Kidney capillary endothelial cell (primary cell): ENCODE measurements at regions not wholly inside any gene's neighbourhood (a gene's known extent, or its start where the extent isn't known, plus 50 kb on each side); places are given as distances from the start of the nearest gene placed in this dataset.

Experiments
- DNase-seq: peaks from one replicate; pipeline ENCODE4 v3.0.0-alpha.2; 2018; ENCODE audit warnings: low spot score

DNA sequence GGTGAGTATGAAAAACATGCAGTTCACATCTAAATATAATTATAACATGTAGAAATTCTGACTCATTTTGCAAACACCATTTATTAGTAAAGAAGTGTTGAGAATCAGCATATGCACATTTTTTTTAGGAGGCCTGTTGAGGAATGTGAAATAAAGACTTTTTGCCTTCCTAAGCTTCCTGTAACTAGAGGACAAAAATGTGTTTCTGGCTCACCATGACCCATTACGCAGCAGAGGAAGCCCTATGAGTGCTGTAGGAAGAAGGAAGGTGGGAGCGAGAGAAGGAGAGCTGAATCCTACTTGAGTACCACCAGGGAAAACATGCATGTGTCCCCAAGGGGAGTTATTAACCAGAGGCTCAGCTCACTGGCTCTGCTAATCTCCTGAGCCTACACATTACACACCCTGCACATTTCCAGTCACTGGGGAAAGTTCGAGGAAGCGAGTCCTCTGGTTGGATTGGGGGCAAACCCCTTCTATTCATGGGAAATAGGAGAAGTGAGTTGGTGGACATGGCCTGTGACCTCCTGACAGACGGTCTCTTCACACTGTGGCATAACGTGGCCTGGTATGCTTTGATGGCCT, 540.5 kb upstream of the JAG1 start:
- no peak for DNase-seq

DNA sequence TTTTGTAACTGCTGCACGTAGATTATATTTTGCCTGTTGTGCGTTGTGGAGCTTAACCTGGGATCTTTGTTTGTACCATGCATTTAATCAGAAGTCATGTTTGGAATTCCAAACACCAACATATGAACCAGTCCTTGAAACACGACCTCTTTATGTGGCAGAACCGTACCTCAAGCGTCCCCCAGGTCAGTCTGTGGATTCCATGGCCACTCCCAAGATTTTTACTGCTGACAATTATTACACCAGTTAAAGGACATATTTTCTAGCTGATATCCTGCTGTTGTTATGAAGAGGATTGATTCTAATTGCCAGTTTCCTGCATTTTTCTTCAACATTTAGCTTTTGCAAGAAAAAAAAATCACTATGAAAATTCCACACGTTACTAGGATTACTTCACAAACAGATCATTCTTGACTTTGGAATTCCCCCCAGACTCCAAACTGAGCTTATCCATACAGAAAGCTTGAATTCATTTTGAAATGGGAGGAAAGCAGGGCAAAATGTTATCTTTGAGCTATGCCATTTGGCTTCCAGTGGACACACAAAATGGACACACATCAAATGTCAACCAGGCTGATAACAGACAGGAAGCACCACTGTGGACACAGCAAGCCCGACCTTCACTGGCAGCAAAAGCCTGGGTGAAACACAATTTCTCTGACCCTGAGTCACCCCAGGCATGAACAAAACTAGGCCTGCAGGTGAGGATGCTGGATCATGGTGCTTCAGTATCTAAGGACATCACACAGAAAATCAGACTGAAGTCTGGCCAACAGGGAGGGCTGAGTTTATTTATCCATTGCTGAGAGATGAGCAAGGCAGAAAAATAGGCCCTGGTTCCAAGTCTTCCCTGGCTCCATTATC, 542.9 kb upstream of the JAG1 start:
- no peak for DNase-seq

DNA sequence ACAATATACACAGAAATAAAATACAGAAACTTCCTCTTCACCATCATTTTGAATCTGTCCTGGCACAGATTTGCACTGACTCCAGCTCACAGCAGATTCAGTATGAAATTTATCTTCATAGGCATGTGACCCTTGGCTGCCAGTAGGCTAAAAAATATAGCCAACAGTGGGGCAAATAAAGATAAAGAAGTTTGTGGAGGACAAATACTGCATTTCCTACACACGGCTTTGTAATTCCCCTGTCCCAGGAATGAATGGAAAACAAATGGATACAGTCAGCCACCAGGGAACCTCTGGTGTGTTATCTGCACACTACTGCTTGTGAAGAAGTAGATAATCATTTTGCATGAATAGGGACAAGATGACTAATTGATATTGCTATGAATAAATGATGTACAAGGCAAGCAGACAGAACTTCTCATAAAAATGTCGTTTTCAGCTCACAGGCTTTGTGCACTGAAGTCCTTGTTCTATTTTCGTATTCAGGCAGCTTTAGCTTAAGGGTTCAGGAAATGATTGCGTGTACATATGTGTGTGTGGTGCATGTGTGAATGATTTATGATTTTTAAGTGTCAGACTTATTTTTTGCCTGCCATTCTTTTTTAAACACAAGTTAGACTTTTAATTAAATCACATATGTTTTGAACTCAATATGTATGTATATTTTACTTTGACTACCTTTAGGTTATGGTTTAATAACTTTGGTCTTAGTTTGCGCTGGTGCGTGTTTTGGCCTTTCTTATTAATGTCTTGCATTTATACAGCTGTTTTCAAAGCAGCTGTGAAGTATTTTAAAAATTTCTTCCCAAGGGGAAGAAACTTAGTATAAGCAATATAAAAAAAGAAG, 543.8 kb upstream of the JAG1 start:
- peak; percentile 81 for DNase-seq

DNA sequence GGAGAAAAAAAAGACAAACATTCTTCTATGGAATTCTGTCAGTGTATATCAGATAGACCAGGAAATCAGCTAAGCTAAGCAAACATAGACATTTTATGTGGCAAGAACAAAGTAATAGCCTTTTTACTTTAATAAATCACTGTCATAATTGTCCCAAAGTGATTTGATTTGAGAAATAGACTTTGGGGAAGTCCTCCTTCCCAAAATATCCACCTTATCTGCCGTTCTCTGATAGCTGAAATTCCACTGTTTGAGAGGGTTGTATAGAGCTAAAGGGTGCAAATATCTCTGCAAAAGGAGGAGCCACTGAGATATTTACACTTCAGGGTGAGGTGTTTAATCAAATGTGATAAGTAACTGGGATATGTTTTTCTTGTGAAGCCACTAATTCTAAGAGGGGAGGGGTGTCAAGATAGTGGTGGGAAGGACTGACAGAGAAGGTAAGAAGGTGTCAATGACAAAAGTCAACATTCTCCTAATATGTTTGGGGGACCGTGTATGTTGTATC, 544.4 kb upstream of the JAG1 start:
- DNase-seq: no peak

DNA sequence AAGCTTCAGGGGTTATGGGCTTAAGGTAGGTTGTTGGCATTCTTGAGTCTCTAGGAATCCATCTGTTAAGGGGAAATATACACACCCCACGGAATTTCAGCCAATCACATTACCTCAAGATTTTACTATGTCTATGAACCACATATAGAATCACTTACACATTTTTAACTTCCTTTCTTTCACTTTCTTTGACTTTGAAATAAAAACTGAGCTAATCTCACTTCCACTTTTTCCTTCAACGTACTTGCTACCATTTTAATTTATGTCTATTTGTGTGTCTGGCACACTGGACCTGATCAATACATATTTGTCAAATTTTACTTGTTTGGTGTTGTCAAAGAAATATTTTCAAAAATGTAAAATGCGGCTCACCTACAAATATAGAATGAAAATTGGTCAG, 545.4 kb upstream of the JAG1 start:
- no peak for DNase-seq

DNA sequence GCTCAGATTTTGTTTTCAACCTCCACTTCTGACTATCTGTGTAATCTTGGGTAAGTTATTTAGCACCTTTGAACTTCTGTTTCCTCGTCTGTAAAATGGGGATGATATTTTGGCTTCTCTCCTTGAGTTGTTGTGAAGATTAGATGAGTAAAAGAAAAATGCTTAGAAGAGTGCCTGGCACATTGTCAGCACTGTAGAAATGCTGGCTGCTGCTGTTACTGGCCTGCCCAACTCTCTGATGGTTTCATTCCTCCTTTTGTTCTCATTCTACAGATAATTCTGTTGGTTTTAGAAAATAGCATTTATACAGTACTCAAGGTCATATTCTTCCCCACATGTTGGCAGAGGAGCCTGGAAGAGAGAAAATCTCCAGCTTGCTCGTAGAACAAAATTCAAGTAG, 547.2 kb upstream of the JAG1 start:
- no peak for DNase-seq

DNA sequence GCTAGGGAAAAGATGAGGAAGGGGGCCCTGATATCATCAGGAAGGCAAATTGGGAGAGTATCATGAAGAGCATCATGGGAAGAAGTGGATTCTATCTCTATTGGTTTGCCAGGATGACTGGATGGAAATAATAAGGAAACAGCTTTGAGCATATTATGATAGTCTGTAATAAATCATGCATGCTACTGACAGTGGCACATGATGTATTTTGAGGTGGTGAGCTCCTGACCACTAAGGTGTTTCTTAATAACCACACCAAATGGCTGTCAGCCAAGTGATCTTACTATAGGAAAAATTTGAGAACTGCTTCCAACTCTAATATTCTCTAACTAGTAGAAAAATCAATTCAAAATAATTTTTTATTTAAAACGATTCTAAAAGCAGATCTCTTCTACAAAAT, 548.4 kb upstream of the JAG1 start:
- no peak for DNase-seq

DNA sequence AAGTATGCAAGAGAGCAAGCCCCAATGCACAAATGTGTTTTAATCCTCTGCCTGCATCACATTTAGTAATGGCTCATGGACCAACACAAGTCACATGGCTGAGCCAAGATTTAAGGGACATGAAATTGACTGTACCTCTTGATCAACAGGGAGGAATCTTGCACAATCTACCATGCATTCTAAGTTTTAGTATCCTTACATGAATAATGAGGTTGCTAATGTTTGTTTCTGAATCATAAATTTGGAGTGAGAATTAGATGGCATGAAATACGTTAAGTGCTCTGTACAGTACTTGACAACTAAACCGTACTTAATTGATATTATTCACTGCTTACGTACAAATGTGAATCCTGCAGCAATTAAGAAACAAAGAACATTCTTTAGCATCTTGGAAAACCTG, 553.8 kb upstream of the JAG1 start:
- DNase-seq: no peak

DNA sequence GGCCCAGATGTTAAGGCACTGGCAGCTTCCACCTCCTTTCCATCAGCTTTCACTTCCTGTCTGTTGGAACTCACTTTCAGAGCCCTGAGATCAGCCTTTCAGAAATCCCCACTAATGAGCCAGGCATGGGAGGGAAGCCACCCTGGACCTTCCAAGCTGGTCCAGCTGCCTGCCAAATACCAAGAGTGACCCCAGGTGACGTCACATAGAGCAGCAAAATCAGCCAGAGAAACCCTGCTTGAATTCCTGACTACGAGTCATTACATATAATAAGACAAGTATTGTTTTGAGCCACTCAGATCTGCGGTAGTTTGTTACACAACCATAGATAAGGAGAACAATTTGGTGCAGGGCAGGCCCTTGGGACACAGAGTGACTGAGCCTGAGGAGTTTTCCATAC, 556.0 kb upstream of the JAG1 start:
- peak; percentile 72 for DNase-seq

DNA sequence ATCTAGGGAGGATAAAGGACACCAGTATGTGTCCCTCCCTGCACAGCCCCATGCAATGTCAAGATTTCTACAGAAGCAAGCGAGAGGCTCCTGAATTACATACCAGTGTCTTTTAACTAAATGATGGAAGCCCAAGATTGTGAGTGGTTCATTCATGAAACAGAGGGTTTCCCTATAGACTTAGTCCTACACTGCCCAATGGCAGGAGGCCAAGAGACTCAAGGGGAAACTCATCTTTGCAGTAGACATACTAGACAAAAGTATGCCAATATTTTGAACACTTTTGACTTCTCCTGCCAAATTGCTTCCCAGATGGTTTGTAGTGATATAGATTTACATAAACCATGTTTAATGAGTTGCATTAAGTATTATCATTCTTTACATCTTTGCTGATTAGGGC, 557.2 kb upstream of the JAG1 start:
- no peak for DNase-seq

DNA sequence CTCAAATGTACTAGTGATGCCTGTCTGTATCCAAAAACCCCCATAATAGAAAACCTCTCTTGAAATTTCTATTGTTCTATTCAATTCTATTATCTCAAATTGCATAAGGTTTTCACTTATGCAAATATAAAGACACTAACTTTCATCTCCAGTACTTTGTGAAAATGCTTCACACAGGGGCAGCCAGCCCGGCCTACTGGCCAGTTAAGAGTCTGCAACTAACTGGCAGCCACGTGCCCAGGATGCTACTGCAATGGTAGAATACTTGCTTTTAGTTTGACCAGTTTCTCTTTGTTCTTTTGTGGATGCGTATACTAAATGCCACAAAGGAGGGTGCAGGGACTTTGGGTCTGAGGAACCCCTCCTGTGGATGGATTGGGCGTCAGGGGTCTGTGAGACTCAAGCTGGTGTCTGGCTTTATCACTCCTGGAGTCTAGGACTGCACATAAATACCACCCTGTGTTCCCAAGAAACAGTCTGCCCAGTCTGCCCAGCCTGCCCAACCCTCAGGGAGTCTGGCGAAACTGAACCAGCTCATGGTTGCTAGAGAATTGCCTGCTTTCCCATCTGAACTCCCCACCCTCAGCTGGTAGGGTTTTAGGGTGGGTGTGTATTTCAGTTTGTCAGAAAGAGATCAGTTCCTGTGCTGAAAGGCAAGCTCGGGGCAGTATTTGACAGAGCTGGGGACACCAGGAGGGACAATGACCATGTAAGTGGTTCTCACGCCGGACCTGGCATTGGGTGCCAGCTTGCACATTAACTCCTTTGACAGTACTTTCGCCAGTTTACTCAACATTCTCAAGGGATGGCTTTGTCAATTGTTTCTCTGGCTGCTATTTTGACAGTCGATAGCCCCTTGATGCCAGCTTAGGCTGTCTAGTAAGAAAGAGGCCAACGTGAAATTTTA, 558.2 kb upstream of the JAG1 start:
- DNase-seq: no peak

DNA sequence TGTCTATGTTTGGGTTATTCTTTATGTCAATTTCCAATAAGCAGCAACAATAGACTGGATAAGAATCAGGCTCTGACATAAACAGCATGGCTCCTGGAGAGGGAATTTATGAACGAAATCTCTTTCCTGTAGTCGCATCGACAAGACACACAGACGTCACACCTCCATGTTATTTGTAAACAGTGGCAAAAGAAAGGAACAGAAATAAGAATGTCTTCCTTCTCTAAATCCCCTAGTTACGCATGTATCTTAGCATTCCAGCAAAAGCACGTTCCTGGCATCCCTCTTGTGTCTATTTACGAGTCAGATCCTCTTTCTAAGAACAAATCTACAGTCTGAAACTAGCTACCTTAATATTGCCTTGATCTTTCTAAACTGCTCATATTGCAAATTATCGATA, 559.1 kb upstream of the JAG1 start:
- DNase-seq: no peak

DNA sequence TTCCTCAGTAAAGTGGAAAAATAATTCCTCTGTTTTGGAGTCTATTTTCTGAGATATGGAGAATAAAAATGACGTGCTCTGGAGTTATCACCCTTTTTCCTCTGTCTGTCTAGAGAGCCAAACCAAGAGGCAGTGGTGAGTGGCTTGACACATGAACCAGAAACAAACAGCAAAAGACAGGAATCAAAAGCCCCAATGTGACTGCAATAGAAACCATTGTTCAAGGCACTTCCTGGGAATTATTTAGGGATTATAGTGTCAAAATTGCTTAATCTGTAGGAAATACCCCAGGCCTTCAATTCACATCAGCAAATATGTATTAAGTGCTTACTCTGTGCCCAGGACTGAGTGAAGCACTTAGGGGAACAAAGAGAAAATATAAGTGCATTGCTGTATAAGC, 560.4 kb upstream of the JAG1 start:
- DNase-seq: peak; percentile 33

DNA sequence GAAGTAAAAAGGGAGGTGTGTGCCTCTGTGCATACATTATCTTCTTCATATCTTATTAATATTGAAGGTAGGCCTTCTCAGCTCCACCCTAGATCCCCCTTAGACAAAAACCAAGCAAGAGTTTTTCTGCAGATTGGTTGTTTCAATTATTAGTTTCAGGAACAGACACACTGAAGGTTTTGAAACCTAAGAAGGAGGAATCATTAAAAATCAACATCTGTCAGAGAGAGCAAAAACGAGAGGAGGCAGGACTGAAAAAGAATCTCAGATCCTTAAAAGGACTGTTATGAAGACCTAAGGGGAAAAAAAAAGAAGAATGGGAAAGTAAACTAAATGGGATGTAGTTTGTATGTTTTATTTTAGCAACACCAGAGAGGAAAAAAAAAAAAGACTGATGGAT, 560.8 kb upstream of the JAG1 start:
- DNase-seq: peak; percentile 30

DNA sequence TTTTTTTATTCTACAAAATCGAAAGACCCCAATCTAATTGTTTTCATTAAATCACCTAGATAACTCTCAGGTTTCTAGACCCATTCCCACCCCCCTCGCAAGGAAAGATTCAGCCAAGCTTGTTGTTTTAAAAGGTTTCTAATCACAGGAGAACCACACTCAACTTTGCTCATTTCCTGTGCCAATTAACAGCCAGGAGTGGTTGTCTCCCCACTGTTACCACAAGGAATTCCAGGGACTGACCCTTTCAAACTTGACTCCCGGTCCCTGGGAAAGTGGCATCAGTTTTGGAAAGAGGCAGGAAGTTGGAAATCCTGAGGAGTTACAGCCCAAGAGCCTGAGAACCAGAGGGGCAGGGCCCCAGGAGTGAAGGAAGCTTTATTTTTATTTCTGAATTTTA, 561.3 kb upstream of the JAG1 start:
- peak; percentile 75 for DNase-seq

DNA sequence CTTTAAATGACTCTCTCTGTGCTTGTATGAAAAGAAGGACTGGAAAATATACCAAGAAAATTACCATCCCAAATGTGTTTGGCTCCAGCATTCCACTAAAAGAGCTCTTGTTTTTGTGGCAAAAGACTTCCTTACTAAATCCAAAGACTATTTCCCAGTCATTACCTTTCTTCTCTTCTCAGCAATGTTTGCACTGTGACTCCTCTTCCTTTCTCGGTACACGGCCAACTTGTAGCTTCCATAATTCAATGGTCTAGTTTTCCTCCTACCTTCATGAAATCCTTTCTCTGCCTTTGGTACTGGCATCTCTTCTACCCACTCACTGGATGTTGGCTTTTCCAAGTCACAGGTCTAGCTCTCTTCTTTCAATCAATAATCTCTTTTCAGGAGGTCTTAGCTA, 568.5 kb upstream of the JAG1 start:
- DNase-seq: no peak

DNA sequence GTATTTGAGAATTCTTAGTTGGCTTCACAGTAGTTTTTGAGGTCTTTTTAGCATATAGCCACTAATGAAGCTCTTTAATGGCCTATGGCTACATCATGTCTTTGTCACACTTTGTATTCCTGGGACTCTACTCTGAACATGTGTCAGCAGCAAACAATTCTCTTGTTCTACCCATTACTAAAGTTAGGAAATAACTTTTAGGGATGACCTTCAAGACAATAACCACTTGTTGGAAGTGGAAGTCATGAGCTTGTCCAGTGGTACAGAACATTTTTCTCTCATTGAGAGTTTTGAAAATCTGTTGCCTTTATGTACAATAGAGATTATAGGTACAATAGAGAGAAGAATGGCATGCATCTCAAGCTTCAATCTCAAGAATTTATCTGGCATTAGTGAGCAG, 571.6 kb upstream of the JAG1 start:
- no peak for DNase-seq

DNA sequence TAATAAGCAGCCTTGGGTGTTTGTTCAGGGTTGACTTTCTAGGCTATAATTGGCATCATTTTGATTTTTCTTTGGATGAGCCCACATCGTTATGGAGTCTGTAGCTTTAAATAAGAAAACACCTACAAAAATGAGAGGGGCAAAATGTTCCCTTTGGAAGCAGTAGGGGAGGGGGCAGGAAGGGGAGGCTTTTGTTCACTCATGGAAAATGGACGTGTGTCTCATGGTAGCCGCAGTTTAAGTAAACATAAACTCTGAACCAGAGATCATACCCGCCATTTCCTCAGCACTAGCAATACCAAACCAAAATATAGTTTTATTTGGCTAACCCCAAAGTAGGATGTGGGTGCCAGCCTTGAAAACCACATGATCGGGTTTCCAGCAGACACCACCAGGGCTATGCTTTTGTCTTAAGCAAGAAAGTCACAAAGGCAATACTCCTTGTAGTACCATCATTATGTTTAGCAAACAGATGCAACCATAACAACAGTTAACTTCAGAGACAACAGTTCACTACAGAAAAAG, 572.5 kb upstream of the JAG1 start:
- no peak for DNase-seq

DNA sequence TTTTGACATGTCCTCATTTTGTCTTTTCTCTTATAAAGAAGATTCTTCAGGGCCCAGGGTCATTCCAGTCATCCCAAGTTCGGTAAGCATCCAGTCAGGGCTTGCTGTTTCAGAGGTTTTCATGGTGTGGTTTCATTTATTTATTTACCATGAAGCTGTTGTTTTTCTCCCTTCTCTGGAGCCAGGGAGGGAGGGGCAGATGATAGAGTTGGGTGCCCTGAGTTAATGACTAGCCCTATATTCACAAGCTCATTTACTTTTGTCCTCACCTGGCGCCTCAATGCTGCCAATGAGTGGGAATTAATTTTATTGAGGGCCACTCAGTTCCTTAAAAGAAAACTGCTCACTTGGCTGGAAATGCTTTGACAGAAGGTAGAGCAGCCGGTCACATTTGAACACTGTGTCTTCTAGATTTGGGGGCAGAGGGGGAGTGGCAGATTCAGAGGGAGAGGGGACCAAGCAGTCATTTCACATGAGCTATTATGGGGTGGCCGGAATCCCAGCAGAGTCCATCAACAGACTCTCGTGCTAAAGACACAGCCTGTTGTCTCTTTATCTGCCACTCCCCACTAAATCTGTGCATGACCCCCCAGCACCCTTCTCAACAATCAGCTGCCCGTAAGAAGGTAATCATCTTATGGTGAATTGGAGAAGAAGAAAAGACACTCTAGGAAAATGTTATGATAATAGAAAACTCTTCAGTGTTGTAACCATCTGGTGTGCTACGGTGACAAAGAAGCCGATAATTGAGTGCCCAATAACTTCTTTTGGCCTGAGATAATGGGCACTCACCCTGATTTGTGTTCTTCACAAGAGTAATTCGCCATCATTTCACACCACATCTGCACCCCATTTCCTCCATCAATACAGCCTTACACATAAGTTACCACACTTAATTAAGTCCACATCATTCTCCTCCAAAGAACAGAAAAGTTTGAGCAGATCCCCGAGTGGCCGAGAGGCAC, 573.5 kb upstream of the JAG1 start:
- DNase-seq: no peak

DNA sequence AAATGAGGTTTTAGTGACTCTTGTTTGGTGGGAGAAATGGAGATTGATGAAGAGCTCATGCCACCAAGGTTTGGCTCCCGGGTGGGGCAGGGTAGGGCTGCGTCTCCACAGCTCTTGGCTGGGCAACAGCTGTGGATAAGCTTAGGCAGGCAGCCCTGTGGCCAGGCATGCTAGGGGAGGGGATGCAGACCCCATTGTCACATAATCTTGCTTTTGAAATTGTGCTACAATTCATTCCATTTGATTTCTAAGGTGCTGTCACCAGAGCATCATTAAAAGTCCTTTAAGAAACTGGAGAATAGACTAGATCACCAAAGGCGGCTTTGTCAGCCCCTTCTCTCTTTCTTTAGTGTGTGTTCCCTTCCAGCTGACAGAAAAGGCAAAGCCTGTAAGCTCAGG, 574.2 kb upstream of the JAG1 start:
- DNase-seq: no peak
